ENCODE measurements at regions not wholly inside any gene's neighbourhood (a gene's known extent, or its start where the extent isn't known, plus 50 kb on each side); places are given as distances from the start of the nearest gene placed in this dataset.
"Not testable (repeated sequence)": the region's sequence is repeated elsewhere in the genome, so short reads cannot be mapped to it uniquely, and the experiment has no call there.

GRCh38 chr3:178949896-178950295 is 121.7 kb downstream of the ZMAT3 start:
- no peak for TF ChIP-seq CTCF (conservative IDR thresholded peaks at IDR 0.05)
- Histone ChIP-seq H3K27me3 (ENCODE audit: control insufficient read depth, insufficient read depth, low read length, poor library complexity, severe bottlenecking) (peaks cover 7% of the 10 kb centered on the region), H3K27ac (ENCODE audit: low read depth, low read length) (no peak overlapping the region), H3K4me1 (ENCODE audit: control insufficient read depth, insufficient read depth, low read length) (no peaks in the 10 kb centered on the region), H3K36me3 (ENCODE audit: control insufficient read depth, insufficient read depth, low read length) (no peaks in the 10 kb centered on the region), H3K4me3 (ENCODE audit: low read length) (no peak overlapping the region), H3K9ac (ENCODE audit: extremely low read depth, low read length, poor library complexity, severe bottlenecking) (no peak overlapping the region), H3K9me3 (ENCODE audit: control insufficient read depth, low read length) (peaks cover 12% of the 10 kb centered on the region)
- H3K4me1 Mint-ChIP-seq: no peaks in the 10 kb centered on the region
- peaks cover 13% of the 10 kb centered on the region for H3K27me3 Mint-ChIP-seq (ENCODE audit: insufficient read depth)
- H3K36me3 Mint-ChIP-seq (ENCODE audit: low read depth): no peaks in the 10 kb centered on the region
- no peak for DNase-seq
- 94% methylated on average over 2 of the region's 3 CpGs; no CpG with 5 or more reads in 1 of the 2 experiments for WGBS, 2 experiments (ENCODE audit: insufficient coverage in 1 of 2, insufficient read length in 1 of 2)
- H3K27ac Mint-ChIP-seq: no peak overlapping the region
- no peak overlapping the region for H3K4me3 Mint-ChIP-seq
- H3K9me3 Mint-ChIP-seq: peaks cover 9% of the 10 kb centered on the region

GRCh38 chr3:178948546-178948945 is 123.1 kb downstream of the ZMAT3 start:
- Histone ChIP-seq H3K9me3 (ENCODE audit: control insufficient read depth, low read length) (peaks cover 12% of the 10 kb centered on the region), H3K9ac (ENCODE audit: extremely low read depth, low read length, poor library complexity, severe bottlenecking) (no peak overlapping the region), H3K27me3 (ENCODE audit: control insufficient read depth, insufficient read depth, low read length, poor library complexity, severe bottlenecking) (no peaks in the 10 kb centered on the region), H3K36me3 (ENCODE audit: control insufficient read depth, insufficient read depth, low read length) (no peaks in the 10 kb centered on the region), H3K4me3 (ENCODE audit: low read length) (no peak overlapping the region), H3K4me1 (ENCODE audit: control insufficient read depth, insufficient read depth, low read length) (no peaks in the 10 kb centered on the region), H3K27ac (ENCODE audit: low read depth, low read length) (no peak overlapping the region)
- Mint-ChIP-seq H3K9me3 (peaks cover 9% of the 10 kb centered on the region), H3K27me3 (ENCODE audit: insufficient read depth) (peaks cover 7% of the 10 kb centered on the region), H3K4me1 (no peaks in the 10 kb centered on the region), H3K36me3 (ENCODE audit: low read depth) (no peaks in the 10 kb centered on the region), H3K4me3 (no peak overlapping the region), H3K27ac (no peak overlapping the region)
- TF ChIP-seq CTCF (conservative IDR thresholded peaks at IDR 0.05): no peak
- no peak for DNase-seq

- TF ChIP-seq CTCF (conservative IDR thresholded peaks at IDR 0.05): peak; percentile 55
- Histone ChIP-seq H3K4me3 (ENCODE audit: low read length) (no peak overlapping the region), H3K27me3 (ENCODE audit: control insufficient read depth, insufficient read depth, low read length, poor library complexity, severe bottlenecking) (no peaks in the 10 kb centered on the region), H3K27ac (ENCODE audit: low read depth, low read length) (no peak overlapping the region), H3K4me1 (ENCODE audit: control insufficient read depth, insufficient read depth, low read length) (no peaks in the 10 kb centered on the region), H3K36me3 (ENCODE audit: control insufficient read depth, insufficient read depth, low read length) (no peaks in the 10 kb centered on the region), H3K9me3 (ENCODE audit: control insufficient read depth, low read length) (peaks cover 12% of the 10 kb centered on the region), H3K9ac (ENCODE audit: extremely low read depth, low read length, poor library complexity, severe bottlenecking) (no peak overlapping the region)
- Mint-ChIP-seq H3K9me3 (peaks cover 11% of the 10 kb centered on the region), H3K4me1 (no peaks in the 10 kb centered on the region), H3K4me3 (no peak overlapping the region), H3K27me3 (ENCODE audit: insufficient read depth) (peaks cover 4% of the 10 kb centered on the region), H3K36me3 (ENCODE audit: low read depth) (no peaks in the 10 kb centered on the region), H3K27ac (no peak overlapping the region)
- no peak for DNase-seq
Observed at GRCh38 chr3:178947738-178948137, 123.9 kb downstream of the ZMAT3 start.

- H3K9me3 ChIP-seq (ENCODE audit: control insufficient read depth, low read length); H3K4me1 Mint-ChIP-seq; H3K9ac ChIP-seq (ENCODE audit: extremely low read depth, low read length, poor library complexity, severe bottlenecking); H3K27me3 Mint-ChIP-seq (ENCODE audit: insufficient read depth); H3K9me3 Mint-ChIP-seq; H3K4me3 Mint-ChIP-seq; H3K36me3 ChIP-seq (ENCODE audit: control insufficient read depth, insufficient read depth, low read length); H3K27ac Mint-ChIP-seq; H3K27ac ChIP-seq (ENCODE audit: low read depth, low read length); DNase-seq; H3K36me3 Mint-ChIP-seq (ENCODE audit: low read depth); H3K4me3 ChIP-seq (ENCODE audit: low read length); H3K4me1 ChIP-seq (ENCODE audit: control insufficient read depth, insufficient read depth, low read length); H3K27me3 ChIP-seq (ENCODE audit: control insufficient read depth, insufficient read depth, low read length, poor library complexity, severe bottlenecking): not testable (repeated sequence)
- 55% methylated on average over 3 of the region's 3 CpGs; no CpG with 5 or more reads in 1 of the 2 experiments for WGBS, 2 experiments (ENCODE audit: insufficient coverage in 1 of 2, insufficient read length in 1 of 2)
Observed at GRCh38 chr3:178942261-178942660, 129.3 kb downstream of the ZMAT3 start.

All from endodermal cell (in vitro differentiated cells).